CD4-positive, alpha-beta memory T cell (primary cell): ENCODE measurements at regions not wholly inside any gene's neighbourhood (a gene's known extent, or its start where the extent isn't known, plus 50 kb on each side); places are given as distances from the start of the nearest gene placed in this dataset.
A peak's percentile ranks its signal among the peaks of the same experiment; 100 is the strongest.
"Not testable (repeated sequence)": the region's sequence is repeated elsewhere in the genome, so short reads cannot be mapped to it uniquely, and the experiment has no call there.

ENCODE experiments used
- CTCF ChIA-PET: fragments of 350-600 bp; sonication (Branson Sonifier 250); formaldehyde crosslinking; loops from one replicate; lab custom pipeline; 2021; ENCODE audit warnings: inconsistent platforms; ENCODE audit not compliant: partially characterized antibody; lab: Charles Lee
- POLR2A ChIA-PET: fragments of 350-600 bp; sonication (Branson Sonifier 250); formaldehyde crosslinking; loops from one replicate; lab custom pipeline; 2021; ENCODE audit not compliant: partially characterized antibody; lab: Charles Lee
- DNase-seq, 5 donors: peaks; one replicate each; pipeline versions ENCODE4 v3.0.0 to v3.0.0-alpha.2; 2020 to 2022; ENCODE audit warnings: mixed read lengths in 1 of 5
- H3K27ac ChIP-seq: one replicate; pipeline ENCODE4 v1.7.0; 2013; ENCODE audit warnings: low read depth, low read length
- H3K27me3 ChIP-seq: 2 replicates; pipeline ENCODE4 v1.7.0; 2013; ENCODE audit warnings: mild to moderate bottlenecking, low read length, moderate library complexity; ENCODE audit not compliant: insufficient read depth
- H3K36me3 ChIP-seq: 2 replicates; pipeline ENCODE4 v1.7.0; 2013; ENCODE audit warnings: mild to moderate bottlenecking, low read length, moderate library complexity; ENCODE audit not compliant: insufficient read depth
- H3K4me1 ChIP-seq: 2 replicates; pipeline ENCODE4 v1.7.0; 2013; ENCODE audit warnings: mild to moderate bottlenecking, low read length, moderate library complexity; ENCODE audit not compliant: insufficient read depth
- H3K4me3 ChIP-seq, 2 donors: one replicate each; pipeline ENCODE4 v1.7.0; 2013; ENCODE audit warnings: low read length in 2 of 2, mild to moderate bottlenecking in 1 of 2
- H3K9me3 ChIP-seq, 2 donors: one replicate each; pipeline ENCODE4 v1.7.0; 2013; ENCODE audit warnings: low read length in 2 of 2, control low read depth in 1 of 2; ENCODE audit not compliant: control insufficient read depth in 1 of 2
- H3K27ac Mint-ChIP-seq, 7 donors: one replicate each; pipeline ENCODE4 v1.8.0; 2020 to 2021; ENCODE audit warnings: mixed read lengths in 7 of 7, mild to moderate bottlenecking in 6 of 7, inconsistent platforms in 3 of 7, moderate library complexity in 3 of 7
- H3K27me3 Mint-ChIP-seq, 2 donors: one replicate each; pipeline ENCODE4 v1.8.0; 2020 to 2021; ENCODE audit warnings: mixed read lengths in 2 of 2
- H3K36me3 Mint-ChIP-seq, 2 donors: one replicate each; pipeline ENCODE4 v1.8.0; 2020 to 2021; ENCODE audit warnings: mixed read lengths in 2 of 2, inconsistent platforms in 1 of 2, mild to moderate bottlenecking in 1 of 2
- H3K4me1 Mint-ChIP-seq, 4 donors: one replicate each; pipeline ENCODE4 v1.8.0; 2020 to 2021; ENCODE audit warnings: mixed read lengths in 4 of 4, mild to moderate bottlenecking in 1 of 4
- H3K4me3 Mint-ChIP-seq, 8 donors: one replicate each; pipeline ENCODE4 v1.8.0; 2020 to 2021; ENCODE audit warnings: mixed read lengths in 8 of 8, mild to moderate bottlenecking in 7 of 8, moderate library complexity in 6 of 8, inconsistent platforms in 3 of 8
- H3K9me3 Mint-ChIP-seq, 8 donors: one replicate each; pipeline ENCODE4 v1.8.0; 2020 to 2021; ENCODE audit warnings: mixed read lengths in 8 of 8, mild to moderate bottlenecking in 5 of 8, inconsistent platforms in 3 of 8, moderate library complexity in 1 of 8
- intact Hi-C: fragments of 100-400 bp; cut with micrococcal nuclease; formaldehyde crosslinking; loops from one replicate; pipeline ENCODE4 v1.15.1; 2023

- Mint-ChIP-seq H3K9me3 (peaks cover 0 to 6% (median 2%) of the 10 kb centered on the region in 8 donors), H3K27me3 (peaks cover 14 to 25% of the 10 kb centered on the region in 2 donors), H3K4me3 (no peak overlapping the region), H3K27ac (no peak overlapping the region), H3K36me3 (no peaks in the 10 kb centered on the region), H3K4me1 (peaks cover 0 to 4% (median under 1%) of the 10 kb centered on the region in 4 donors)
- DNase-seq: no peak
- Histone ChIP-seq H3K27ac (no peak overlapping the region), H3K27me3 (no peaks in the 10 kb centered on the region), H3K4me3 (no peak overlapping the region), H3K36me3 (no peaks in the 10 kb centered on the region), H3K9me3 (no peaks in the 10 kb centered on the region), H3K4me1 (no peaks in the 10 kb centered on the region)
- CTCF ChIA-PET: interaction anchor here (0.7 kb wide), 1 partner anchor 389 kb away, joined by 3 read pairs; no protein-coding TSS in a partner anchor
- intact Hi-C loops: no loop called here
- POLR2A ChIA-PET: no interaction called here
These were observed 146.9 kb upstream of the POGK start for GRCh38 chr1:166692346-166692745.

DNA sequence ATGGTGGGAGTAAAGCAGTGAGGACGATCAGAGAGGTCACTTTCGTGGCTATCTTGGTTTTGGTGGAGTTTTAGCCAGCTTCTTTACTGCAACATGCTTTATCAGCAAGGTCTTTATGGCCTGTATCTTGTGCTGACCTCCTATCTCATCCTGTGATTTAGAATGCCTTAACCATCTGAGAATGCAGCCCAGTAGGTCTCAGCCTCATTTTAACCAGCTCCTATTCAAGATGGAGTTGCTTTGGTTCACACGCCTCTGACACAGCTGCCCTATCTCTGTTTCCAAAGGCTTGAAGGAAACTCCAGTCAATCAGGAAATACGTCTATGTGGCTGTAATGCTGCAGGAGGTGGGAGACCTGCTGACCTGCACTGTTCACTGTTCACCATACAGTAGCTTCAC is 146.1 kb upstream of the POGK start:
- POLR2A ChIA-PET: no interaction called here
- Histone ChIP-seq H3K4me3 (no peak overlapping the region), H3K4me1 (no peaks in the 10 kb centered on the region), H3K27me3 (no peaks in the 10 kb centered on the region), H3K36me3 (no peaks in the 10 kb centered on the region), H3K9me3 (no peaks in the 10 kb centered on the region), H3K27ac (no peak overlapping the region)
- Mint-ChIP-seq H3K27me3 (peaks cover 9 to 25% of the 10 kb centered on the region in 2 donors), H3K4me1 (peaks cover 0 to 4% (median under 1%) of the 10 kb centered on the region in 4 donors), H3K36me3 (no peaks in the 10 kb centered on the region), H3K4me3 (peak overlapping the region in 1 of 8 donors; percentile 26), H3K9me3 (peaks cover 0 to 1% (median 0%) of the 10 kb centered on the region in 8 donors), H3K27ac (no peak overlapping the region)
- CTCF ChIA-PET: no interaction called here
- intact Hi-C loops: no loop called here
- DNase-seq: no peak

DNA sequence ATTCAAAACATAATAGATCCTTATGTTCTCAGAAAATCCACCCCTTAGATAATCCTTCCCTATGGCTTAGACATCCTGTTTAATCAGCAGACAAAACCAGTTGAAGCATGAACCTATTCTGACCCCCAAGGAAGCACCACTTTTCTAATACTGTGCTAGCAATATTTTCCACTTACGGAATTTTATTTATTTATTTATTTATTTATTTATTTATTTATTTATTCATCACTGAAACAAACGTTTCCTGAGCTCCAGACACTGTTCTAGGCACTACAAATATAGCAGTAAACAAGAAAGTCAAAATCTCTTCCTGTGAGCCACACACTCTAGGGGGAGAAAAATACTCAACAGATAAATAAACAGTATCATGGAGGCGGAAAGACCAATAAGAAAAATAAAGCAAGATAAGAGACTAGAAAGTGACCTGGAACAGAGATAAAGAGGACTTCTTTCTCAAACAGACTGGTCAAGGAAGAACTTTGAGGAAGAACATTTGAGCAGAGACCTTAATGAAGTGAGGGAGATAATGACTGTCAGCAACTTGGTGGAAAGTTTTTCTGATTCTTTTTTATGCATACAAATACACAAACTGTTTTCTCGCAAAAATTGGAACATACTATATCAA is 145.5 kb upstream of the POGK start:
- Mint-ChIP-seq H3K27me3 (peaks cover 9 to 26% of the 10 kb centered on the region in 2 donors), H3K27ac (no peak overlapping the region), H3K36me3 (no peaks in the 10 kb centered on the region), H3K4me1 (peaks cover 0 to under 1% (median 0%) of the 10 kb centered on the region in 4 donors), H3K4me3 (peak overlapping the region in 1 of 8 donors; percentile 5), H3K9me3 (peaks cover 0 to 1% (median 0%) of the 10 kb centered on the region in 8 donors)
- no peaks in the 10 kb centered on the region for H3K9me3 ChIP-seq
- no peak for DNase-seq
- intact Hi-C loops: no loop called here
- POLR2A ChIA-PET: no interaction called here
- H3K27ac ChIP-seq: no peak overlapping the region
- H3K4me1 ChIP-seq: no peaks in the 10 kb centered on the region
- H3K4me3 ChIP-seq: no peak overlapping the region
- no peaks in the 10 kb centered on the region for H3K27me3 ChIP-seq
- CTCF ChIA-PET: no interaction called here
- H3K36me3 ChIP-seq: no peaks in the 10 kb centered on the region

- Mint-ChIP-seq H3K9me3 (peaks cover 0 to 1% (median 0%) of the 10 kb centered on the region in 8 donors), H3K4me1 (no peaks in the 10 kb centered on the region), H3K36me3 (no peaks in the 10 kb centered on the region), H3K27me3 (peaks cover 9 to 30% of the 10 kb centered on the region in 2 donors), H3K4me3 (no peak overlapping the region), H3K27ac (no peak overlapping the region)
- no peak for DNase-seq
- CTCF ChIA-PET: no interaction called here
- H3K27me3 ChIP-seq: no peaks in the 10 kb centered on the region
- H3K36me3 ChIP-seq: no peaks in the 10 kb centered on the region
- no peak overlapping the region for H3K27ac ChIP-seq
- POLR2A ChIA-PET: no interaction called here
- no peaks in the 10 kb centered on the region for H3K9me3 ChIP-seq
- H3K4me1 ChIP-seq: no peaks in the 10 kb centered on the region
- intact Hi-C loops: no loop called here
- no peak overlapping the region for H3K4me3 ChIP-seq
These were observed 144.2 kb upstream of the POGK start for GRCh38 chr1:166695115-166695514.

GRCh38 chr1:166695834-166696233 is 143.4 kb upstream of the POGK start:
- peaks cover 9 to 28% of the 10 kb centered on the region in 2 donors for H3K27me3 Mint-ChIP-seq
- H3K27ac Mint-ChIP-seq, H3K27ac ChIP-seq, H3K4me1 ChIP-seq, H3K4me3 ChIP-seq, H3K9me3 Mint-ChIP-seq, H3K9me3 ChIP-seq, DNase-seq, H3K4me1 Mint-ChIP-seq, H3K27me3 ChIP-seq, POLR2A ChIA-PET, H3K4me3 Mint-ChIP-seq, CTCF ChIA-PET, intact Hi-C loops, H3K36me3 ChIP-seq, H3K36me3 Mint-ChIP-seq: not testable (repeated sequence)

- H3K9me3 ChIP-seq: no peaks in the 10 kb centered on the region
- H3K4me1 ChIP-seq: no peaks in the 10 kb centered on the region
- DNase-seq: no peak
- ChIA-PET POLR2A (no interaction called here), CTCF (no interaction called here)
- Mint-ChIP-seq H3K27ac (no peak overlapping the region), H3K27me3 (peaks cover 5 to 23% of the 10 kb centered on the region in 2 donors), H3K9me3 (peaks cover 0 to 5% (median 0%) of the 10 kb centered on the region in 8 donors), H3K4me3 (no peak overlapping the region), H3K4me1 (no peaks in the 10 kb centered on the region), H3K36me3 (no peaks in the 10 kb centered on the region)
- H3K27ac ChIP-seq: no peak overlapping the region
- intact Hi-C loops: no loop called here
- no peak overlapping the region for H3K4me3 ChIP-seq
- no peaks in the 10 kb centered on the region for H3K27me3 ChIP-seq
- H3K36me3 ChIP-seq: no peaks in the 10 kb centered on the region
These were observed 140.5 kb upstream of the POGK start for GRCh38 chr1:166698771-166699170.

DNA sequence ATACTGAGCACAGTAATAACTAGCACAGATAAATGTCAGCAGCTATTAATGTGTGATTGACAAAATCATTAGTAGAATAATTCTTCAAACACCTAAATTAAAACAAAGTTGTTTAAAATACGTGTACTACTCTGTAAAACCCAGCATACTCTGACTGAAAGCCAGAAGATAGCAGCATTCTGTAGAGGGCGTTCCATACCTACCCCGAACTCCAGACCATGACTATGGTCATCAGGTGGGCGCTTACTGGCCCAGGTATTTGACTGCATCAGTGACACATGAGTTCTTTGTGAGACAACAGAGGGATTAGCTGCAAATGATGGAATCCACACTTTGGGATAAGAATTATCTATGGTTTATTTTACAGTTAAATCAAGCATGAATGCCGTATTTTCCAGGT is 139.7 kb upstream of the POGK start:
- no peaks in the 10 kb centered on the region for H3K4me1 ChIP-seq
- no peak overlapping the region for H3K4me3 ChIP-seq
- H3K4me3 Mint-ChIP-seq: no peak overlapping the region
- no peaks in the 10 kb centered on the region for H3K27me3 ChIP-seq
- H3K4me1 Mint-ChIP-seq: no peaks in the 10 kb centered on the region
- no peaks in the 10 kb centered on the region for H3K36me3 Mint-ChIP-seq
- intact Hi-C loops: no loop called here
- ChIA-PET CTCF (no interaction called here), POLR2A (no interaction called here)
- peaks cover 0 to 5% (median 0%) of the 10 kb centered on the region in 8 donors for H3K9me3 Mint-ChIP-seq
- DNase-seq: no peak
- H3K27me3 Mint-ChIP-seq: peaks cover 7 to 25% of the 10 kb centered on the region in 2 donors
- H3K36me3 ChIP-seq: no peaks in the 10 kb centered on the region
- no peak overlapping the region for H3K27ac ChIP-seq
- H3K9me3 ChIP-seq: no peaks in the 10 kb centered on the region
- H3K27ac Mint-ChIP-seq: no peak overlapping the region
